ENCODE measurements at regions not wholly inside any gene's neighbourhood (a gene's known extent, or its start where the extent isn't known, plus 50 kb on each side); places are given as distances from the start of the nearest gene placed in this dataset.

DNA sequence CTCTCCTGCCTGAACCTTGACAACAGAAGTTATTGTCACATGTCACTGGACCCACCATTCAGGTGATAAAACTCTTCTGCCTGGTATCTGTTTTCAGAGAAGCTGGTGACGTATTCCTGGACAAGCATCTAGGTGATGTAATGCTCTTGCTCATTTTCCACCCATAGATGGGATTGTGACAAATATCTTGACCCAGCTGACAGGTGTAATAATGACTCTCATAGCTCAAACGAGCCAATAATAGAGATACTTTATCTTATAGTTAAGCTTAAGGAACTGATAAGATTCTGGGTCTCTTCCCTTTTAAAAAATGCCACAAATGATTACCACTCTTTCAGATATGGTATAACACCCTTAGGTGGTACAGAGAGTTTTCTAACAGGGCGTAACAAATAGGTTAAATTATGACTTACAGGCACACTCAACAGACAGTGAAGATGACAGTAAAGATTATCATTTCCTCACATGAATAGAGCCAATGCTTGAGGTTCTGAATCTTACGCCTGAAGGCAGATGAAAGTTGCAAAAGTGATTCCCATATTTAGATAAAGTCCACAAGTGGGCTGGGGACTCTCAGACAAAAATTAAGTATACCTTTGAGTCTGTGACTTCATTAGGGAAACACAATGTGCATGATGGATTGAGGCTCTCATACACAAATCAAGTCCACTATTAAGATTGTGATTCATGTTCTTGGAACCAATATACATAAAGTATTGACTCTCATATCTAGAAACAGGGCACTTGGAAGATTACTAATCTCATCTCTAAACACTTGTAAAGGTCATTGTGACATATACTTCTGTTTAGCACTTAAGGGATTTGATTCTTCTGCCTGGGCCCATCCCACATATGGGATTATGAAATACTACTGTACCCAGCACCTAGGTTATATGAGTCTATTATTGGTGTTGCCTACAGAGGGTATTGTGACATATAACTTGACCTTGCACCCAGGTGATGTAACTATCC lies 326.0 kb downstream of the RPS4Y2 start:
- no peak for DNase-seq
- Histone ChIP-seq H3K4me1 (ENCODE audit: control insufficient read depth, insufficient read depth, low read length, poor library complexity, severe bottlenecking) (no peaks in the 10 kb centered on the region), H3K27me3 (replicated peaks; ENCODE audit: control insufficient read depth, insufficient read depth, low read length, poor library complexity, severe bottlenecking) (no peaks in the 10 kb centered on the region), H3K36me3 (ENCODE audit: control insufficient read depth, insufficient read depth, low read length) (no peaks in the 10 kb centered on the region), H3K27ac (ENCODE audit: insufficient read depth, low read length, poor library complexity, severe bottlenecking) (no peak overlapping the region), H3K4me3 (ENCODE audit: insufficient read depth, low read depth, low read length, poor library complexity, severe bottlenecking) (no peak overlapping the region), H3K9me3 (ENCODE audit: control insufficient read depth, low read length) (no peaks in the 10 kb centered on the region)

DNA sequence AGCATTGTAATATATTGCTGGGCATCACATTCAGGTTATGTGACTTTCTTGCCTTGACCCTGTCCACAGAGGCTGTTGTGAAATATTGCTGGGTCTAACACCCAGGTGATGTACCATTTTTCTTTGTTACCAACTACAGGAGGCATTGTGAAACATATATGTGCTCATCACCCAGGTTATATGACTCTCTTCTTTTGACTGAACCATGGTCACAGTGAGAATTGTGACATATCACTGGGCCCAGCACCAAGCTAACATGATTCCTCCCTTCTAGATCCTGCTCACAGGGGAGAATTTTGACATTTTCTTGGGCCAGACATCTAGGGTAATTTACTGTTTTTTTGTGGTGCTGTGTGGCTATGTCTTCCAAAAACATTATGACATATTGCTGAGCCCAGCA lies 326.7 kb downstream of the RPS4Y2 start:
- H3K4me3 ChIP-seq (ENCODE audit: insufficient read depth, low read depth, low read length, poor library complexity, severe bottlenecking), result no peak overlapping the region
- DNase-seq, result no peak
- no peaks in the 10 kb centered on the region for H3K36me3 ChIP-seq (ENCODE audit: control insufficient read depth, insufficient read depth, low read length)
- no peaks in the 10 kb centered on the region for H3K4me1 ChIP-seq (ENCODE audit: control insufficient read depth, insufficient read depth, low read length, poor library complexity, severe bottlenecking)
- H3K27me3 ChIP-seq (replicated peaks; ENCODE audit: control insufficient read depth, insufficient read depth, low read length, poor library complexity, severe bottlenecking), result no peaks in the 10 kb centered on the region
- H3K9me3 ChIP-seq (ENCODE audit: control insufficient read depth, low read length), result no peaks in the 10 kb centered on the region
- no peak overlapping the region for H3K27ac ChIP-seq (ENCODE audit: insufficient read depth, low read length, poor library complexity, severe bottlenecking)

DNA sequence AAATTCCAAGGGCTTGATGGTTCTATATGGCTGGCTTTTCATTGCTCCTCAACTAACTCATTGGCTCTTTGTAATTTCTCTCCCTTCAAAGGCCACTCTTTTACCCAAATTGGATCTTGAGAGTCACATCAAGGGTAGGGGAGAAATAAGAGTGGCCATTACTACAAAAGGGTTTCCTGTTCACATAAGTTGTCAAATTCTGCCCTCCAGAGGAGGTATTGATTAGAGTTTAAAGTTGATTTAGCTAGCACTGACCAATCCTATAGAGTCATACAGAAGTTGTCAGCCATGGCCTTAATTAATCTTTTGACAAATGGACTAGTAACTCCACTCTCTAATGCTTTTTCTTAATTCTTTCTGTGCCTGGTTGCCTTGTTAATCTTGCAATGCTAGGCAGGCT lies 336.0 kb downstream of the RPS4Y2 start:
- H3K27ac ChIP-seq (ENCODE audit: insufficient read depth, low read length, poor library complexity, severe bottlenecking), result no peak overlapping the region
- no peak for DNase-seq
- H3K4me3 ChIP-seq (ENCODE audit: insufficient read depth, low read depth, low read length, poor library complexity, severe bottlenecking), result no peak overlapping the region
- H3K36me3 ChIP-seq (ENCODE audit: control insufficient read depth, insufficient read depth, low read length), result no peaks in the 10 kb centered on the region
- H3K4me1 ChIP-seq (ENCODE audit: control insufficient read depth, insufficient read depth, low read length, poor library complexity, severe bottlenecking), result no peaks in the 10 kb centered on the region
- no peaks in the 10 kb centered on the region for H3K27me3 ChIP-seq (replicated peaks; ENCODE audit: control insufficient read depth, insufficient read depth, low read length, poor library complexity, severe bottlenecking)
- H3K9me3 ChIP-seq (ENCODE audit: control insufficient read depth, low read length), result no peaks in the 10 kb centered on the region

DNA sequence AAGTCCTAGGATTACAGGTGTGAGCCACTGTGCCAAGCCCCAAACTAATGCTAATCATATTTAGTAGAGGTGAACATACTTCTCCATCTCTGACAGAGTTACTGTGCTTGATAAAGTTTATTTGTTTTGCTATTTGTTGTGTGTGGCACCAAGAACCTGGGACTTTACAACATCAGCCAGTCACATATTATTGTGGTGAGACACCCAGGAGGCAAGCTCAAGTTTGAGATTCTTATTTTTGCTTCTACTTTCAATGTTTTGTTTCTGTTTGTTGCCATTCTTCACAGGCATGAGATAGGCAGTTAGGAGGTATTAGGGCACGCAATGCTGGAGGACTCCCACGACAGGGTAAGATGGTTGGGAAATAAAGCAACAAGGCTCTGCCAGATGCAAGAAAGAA lies 346.6 kb downstream of the RPS4Y2 start:
- no peak for DNase-seq
- no peak overlapping the region for H3K4me3 ChIP-seq (ENCODE audit: insufficient read depth, low read depth, low read length, poor library complexity, severe bottlenecking)
- no peaks in the 10 kb centered on the region for H3K9me3 ChIP-seq (ENCODE audit: control insufficient read depth, low read length)
- no peaks in the 10 kb centered on the region for H3K4me1 ChIP-seq (ENCODE audit: control insufficient read depth, insufficient read depth, low read length, poor library complexity, severe bottlenecking)
- H3K36me3 ChIP-seq (ENCODE audit: control insufficient read depth, insufficient read depth, low read length), result no peaks in the 10 kb centered on the region
- no peaks in the 10 kb centered on the region for H3K27me3 ChIP-seq (replicated peaks; ENCODE audit: control insufficient read depth, insufficient read depth, low read length, poor library complexity, severe bottlenecking)
- H3K27ac ChIP-seq (ENCODE audit: insufficient read depth, low read length, poor library complexity, severe bottlenecking), result no peak overlapping the region

DNA sequence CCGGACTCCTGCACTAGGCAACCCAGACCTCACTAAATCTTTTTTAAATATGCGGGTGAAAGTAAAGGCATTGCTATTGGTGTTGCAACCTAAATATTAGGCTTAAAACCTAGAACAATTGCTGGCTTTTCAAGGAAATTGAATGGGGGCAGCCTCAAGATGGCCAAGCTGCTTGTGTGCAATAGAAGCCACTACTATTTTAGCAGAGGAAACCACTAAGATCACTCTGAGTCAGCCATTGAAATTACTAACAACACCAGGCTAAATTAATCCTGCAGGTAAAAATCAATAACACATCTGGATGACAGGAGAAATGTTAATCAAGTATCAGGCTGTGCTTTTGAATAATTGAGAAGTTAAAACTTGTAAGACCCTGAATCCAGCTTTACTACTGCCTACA lies 348.0 kb downstream of the RPS4Y2 start:
- no peak for DNase-seq
- H3K27ac ChIP-seq (ENCODE audit: insufficient read depth, low read length, poor library complexity, severe bottlenecking), result no peak overlapping the region

DNA sequence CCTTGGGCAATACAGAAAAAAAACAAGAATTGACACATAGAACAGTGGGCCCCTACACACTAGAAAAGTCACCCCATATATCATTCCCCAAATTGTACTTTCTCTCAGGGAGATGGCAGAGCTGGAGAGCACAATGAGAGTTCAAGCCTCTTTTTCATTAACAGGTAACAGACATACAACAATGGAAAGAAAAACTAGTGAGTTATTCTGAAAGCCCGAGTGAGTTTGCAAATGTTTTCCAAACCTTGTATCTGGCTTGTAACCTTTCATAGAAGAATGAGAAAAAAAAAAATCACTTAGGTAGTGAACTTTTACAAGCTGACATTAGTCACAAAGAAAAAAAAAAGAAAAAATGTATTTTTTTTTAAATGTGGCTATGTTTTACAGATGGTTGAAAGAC lies 349.6 kb downstream of the RPS4Y2 start:
- no peak for DNase-seq
- H3K4me1 ChIP-seq (ENCODE audit: control insufficient read depth, insufficient read depth, low read length, poor library complexity, severe bottlenecking), result no peaks in the 10 kb centered on the region
- H3K4me3 ChIP-seq (ENCODE audit: insufficient read depth, low read depth, low read length, poor library complexity, severe bottlenecking), result no peak overlapping the region
- no peaks in the 10 kb centered on the region for H3K9me3 ChIP-seq (ENCODE audit: control insufficient read depth, low read length)
- H3K27ac ChIP-seq (ENCODE audit: insufficient read depth, low read length, poor library complexity, severe bottlenecking), result no peak overlapping the region
- H3K36me3 ChIP-seq (ENCODE audit: control insufficient read depth, insufficient read depth, low read length), result no peaks in the 10 kb centered on the region
- H3K27me3 ChIP-seq (replicated peaks; ENCODE audit: control insufficient read depth, insufficient read depth, low read length, poor library complexity, severe bottlenecking), result no peaks in the 10 kb centered on the region

More for the DNA sequence above, 348.0 kb downstream of the RPS4Y2 start:
- no peaks in the 10 kb centered on the region for H3K4me1 ChIP-seq (ENCODE audit: control insufficient read depth, insufficient read depth, low read length, poor library complexity, severe bottlenecking)
- no peaks in the 10 kb centered on the region for H3K27me3 ChIP-seq (replicated peaks; ENCODE audit: control insufficient read depth, insufficient read depth, low read length, poor library complexity, severe bottlenecking)
- H3K4me3 ChIP-seq (ENCODE audit: insufficient read depth, low read depth, low read length, poor library complexity, severe bottlenecking), result no peak overlapping the region
- no peaks in the 10 kb centered on the region for H3K9me3 ChIP-seq (ENCODE audit: control insufficient read depth, low read length)
- no peaks in the 10 kb centered on the region for H3K36me3 ChIP-seq (ENCODE audit: control insufficient read depth, insufficient read depth, low read length)

DNA sequence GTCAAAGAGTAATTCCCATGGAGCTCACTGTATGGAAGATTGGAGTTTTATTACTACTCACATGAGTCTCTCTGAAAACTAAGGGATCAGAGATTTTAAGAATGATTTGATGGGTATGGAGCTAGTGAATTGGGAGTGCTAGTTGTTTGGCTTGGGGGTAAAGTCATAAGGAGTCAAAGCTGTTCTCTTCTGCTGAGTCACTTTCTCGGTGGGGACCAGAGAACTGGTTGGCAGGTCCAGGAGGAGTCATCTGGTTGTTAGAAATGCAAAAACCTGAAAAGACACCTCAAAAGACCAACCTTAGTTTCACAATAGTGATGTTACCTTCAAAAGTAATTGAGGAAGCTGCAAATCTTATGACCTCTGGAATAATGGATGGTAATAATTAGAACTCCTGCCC lies 355.4 kb downstream of the RPS4Y2 start:
- Histone ChIP-seq H3K27me3 (replicated peaks; ENCODE audit: control insufficient read depth, insufficient read depth, low read length, poor library complexity, severe bottlenecking) (no peaks in the 10 kb centered on the region), H3K9me3 (ENCODE audit: control insufficient read depth, low read length) (no peaks in the 10 kb centered on the region), H3K27ac (ENCODE audit: insufficient read depth, low read length, poor library complexity, severe bottlenecking) (no peak overlapping the region), H3K4me3 (ENCODE audit: insufficient read depth, low read depth, low read length, poor library complexity, severe bottlenecking) (no peak overlapping the region), H3K36me3 (ENCODE audit: control insufficient read depth, insufficient read depth, low read length) (no peaks in the 10 kb centered on the region), H3K4me1 (ENCODE audit: control insufficient read depth, insufficient read depth, low read length, poor library complexity, severe bottlenecking) (no peaks in the 10 kb centered on the region)
- DNase-seq, result no peak

DNA sequence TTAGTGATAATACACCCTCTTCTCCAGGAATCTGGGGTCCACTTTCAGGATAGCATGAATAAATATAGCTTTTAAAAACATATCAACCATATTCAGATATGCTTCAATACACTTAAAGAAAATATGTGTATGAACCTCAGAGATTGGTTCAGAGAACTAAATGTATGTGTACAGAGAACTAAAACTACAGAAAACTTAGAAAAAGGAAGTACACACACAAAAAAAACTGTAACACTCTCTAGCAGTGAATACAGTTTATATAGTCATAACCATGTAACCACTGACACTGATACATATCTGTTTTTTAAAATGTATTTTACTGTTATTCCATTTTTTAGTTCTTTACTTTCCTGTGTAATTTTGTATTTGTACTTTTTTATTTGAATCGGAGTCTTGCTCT lies 365.2 kb downstream of the RPS4Y2 start:
- Histone ChIP-seq H3K27ac (ENCODE audit: insufficient read depth, low read length, poor library complexity, severe bottlenecking) (no peak overlapping the region), H3K4me1 (ENCODE audit: control insufficient read depth, insufficient read depth, low read length, poor library complexity, severe bottlenecking) (no peaks in the 10 kb centered on the region), H3K27me3 (replicated peaks; ENCODE audit: control insufficient read depth, insufficient read depth, low read length, poor library complexity, severe bottlenecking) (no peaks in the 10 kb centered on the region), H3K9me3 (ENCODE audit: control insufficient read depth, low read length) (no peaks in the 10 kb centered on the region), H3K4me3 (ENCODE audit: insufficient read depth, low read depth, low read length, poor library complexity, severe bottlenecking) (no peak overlapping the region), H3K36me3 (ENCODE audit: control insufficient read depth, insufficient read depth, low read length) (no peaks in the 10 kb centered on the region)
- DNase-seq, result no peak

DNA sequence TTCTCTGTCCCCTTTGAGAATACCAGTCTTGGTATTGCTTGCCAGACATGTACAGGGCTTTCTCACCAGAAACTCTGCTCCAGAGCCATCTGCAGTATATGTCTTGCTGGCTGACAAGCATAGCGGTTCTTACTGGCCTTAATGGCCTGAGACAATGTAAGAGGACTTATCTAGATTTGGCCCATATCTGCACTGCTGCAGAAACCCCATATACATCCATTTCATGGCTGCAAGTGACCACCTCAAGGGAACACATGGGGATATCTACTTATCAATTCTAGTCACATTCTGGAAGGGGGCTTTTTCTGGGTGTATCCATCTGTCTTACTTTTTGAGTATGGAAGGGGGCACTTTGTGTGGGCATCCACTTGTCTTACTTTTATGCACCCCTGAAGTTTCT lies 375.5 kb upstream of the RBMY1B start:
- no peaks in the 10 kb centered on the region for H3K27me3 ChIP-seq (replicated peaks; ENCODE audit: control insufficient read depth, insufficient read depth, low read length, poor library complexity, severe bottlenecking)
- DNase-seq, result no peak
- no peaks in the 10 kb centered on the region for H3K36me3 ChIP-seq (ENCODE audit: control insufficient read depth, insufficient read depth, low read length)
- H3K4me3 ChIP-seq (ENCODE audit: insufficient read depth, low read depth, low read length, poor library complexity, severe bottlenecking), result no peak overlapping the region
- H3K27ac ChIP-seq (ENCODE audit: insufficient read depth, low read length, poor library complexity, severe bottlenecking), result no peak overlapping the region
- H3K9me3 ChIP-seq (ENCODE audit: control insufficient read depth, low read length), result no peaks in the 10 kb centered on the region
- no peaks in the 10 kb centered on the region for H3K4me1 ChIP-seq (ENCODE audit: control insufficient read depth, insufficient read depth, low read length, poor library complexity, severe bottlenecking)

DNA sequence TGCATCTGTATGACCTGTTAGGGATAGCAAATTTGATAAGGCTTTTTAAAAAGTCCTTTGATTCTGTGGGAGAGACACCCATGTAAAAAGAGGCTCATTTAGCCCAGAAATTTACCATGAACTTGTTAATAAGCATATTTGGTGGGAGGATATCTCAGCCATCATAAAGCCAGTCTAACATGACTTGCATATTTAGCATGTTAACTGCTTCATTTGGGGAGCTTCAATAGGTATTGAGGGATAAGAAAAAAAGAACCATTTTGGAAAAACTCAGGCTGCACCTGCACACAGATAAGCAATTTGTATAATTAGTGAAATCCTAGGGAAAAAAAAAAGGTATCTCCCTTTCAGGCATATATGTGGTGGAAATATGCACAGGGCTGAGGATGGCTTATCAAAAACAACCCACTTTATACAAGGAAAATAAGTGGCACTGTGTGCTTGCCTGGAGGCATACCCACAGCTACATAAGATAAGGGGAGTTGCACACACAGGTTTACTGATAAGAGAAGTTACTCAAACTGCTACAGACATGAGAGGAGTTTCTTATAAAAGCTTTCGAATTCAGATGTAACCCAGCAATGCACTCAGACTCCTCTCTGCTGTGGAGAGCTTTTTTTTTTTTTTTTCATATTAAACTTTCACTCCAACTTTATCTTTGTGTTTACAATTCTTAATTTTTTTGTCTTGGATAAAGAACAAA lies 372.9 kb upstream of the RBMY1B start:
- no peaks in the 10 kb centered on the region for H3K27me3 ChIP-seq (replicated peaks; ENCODE audit: control insufficient read depth, insufficient read depth, low read length, poor library complexity, severe bottlenecking)
- H3K4me1 ChIP-seq (ENCODE audit: control insufficient read depth, insufficient read depth, low read length, poor library complexity, severe bottlenecking), result no peaks in the 10 kb centered on the region
- H3K27ac ChIP-seq (ENCODE audit: insufficient read depth, low read length, poor library complexity, severe bottlenecking), result no peak overlapping the region
- H3K36me3 ChIP-seq (ENCODE audit: control insufficient read depth, insufficient read depth, low read length), result no peaks in the 10 kb centered on the region
- no peak for DNase-seq
- H3K4me3 ChIP-seq (ENCODE audit: insufficient read depth, low read depth, low read length, poor library complexity, severe bottlenecking), result no peak overlapping the region
- H3K9me3 ChIP-seq (ENCODE audit: control insufficient read depth, low read length), result no peaks in the 10 kb centered on the region
